Epithelial cell of proximal tubule (primary cell): ENCODE measurements at regions not wholly inside any gene's neighbourhood (a gene's known extent, or its start where the extent isn't known, plus 50 kb on each side); places are given as distances from the start of the nearest gene placed in this dataset.

Source experiments
- DNase-seq: peaks from one replicate; pipeline ENCODE4 v3.0.0-alpha.2; 2011; ENCODE audit warnings: low read depth
- H3K4me3 ChIP-seq: 2 replicates; pipeline ENCODE4 v1.5.1; 2011; ENCODE audit warnings: low read depth, mild to moderate bottlenecking, low read length
- TF ChIP-seq, protein P1 (sequence below): conservative IDR thresholded peaks from 2 replicates; pipeline ENCODE4 v1.5.1; 2012; ENCODE audit warnings: low read depth, mild to moderate bottlenecking, low read length

- TF ChIP-seq, protein P1, sequence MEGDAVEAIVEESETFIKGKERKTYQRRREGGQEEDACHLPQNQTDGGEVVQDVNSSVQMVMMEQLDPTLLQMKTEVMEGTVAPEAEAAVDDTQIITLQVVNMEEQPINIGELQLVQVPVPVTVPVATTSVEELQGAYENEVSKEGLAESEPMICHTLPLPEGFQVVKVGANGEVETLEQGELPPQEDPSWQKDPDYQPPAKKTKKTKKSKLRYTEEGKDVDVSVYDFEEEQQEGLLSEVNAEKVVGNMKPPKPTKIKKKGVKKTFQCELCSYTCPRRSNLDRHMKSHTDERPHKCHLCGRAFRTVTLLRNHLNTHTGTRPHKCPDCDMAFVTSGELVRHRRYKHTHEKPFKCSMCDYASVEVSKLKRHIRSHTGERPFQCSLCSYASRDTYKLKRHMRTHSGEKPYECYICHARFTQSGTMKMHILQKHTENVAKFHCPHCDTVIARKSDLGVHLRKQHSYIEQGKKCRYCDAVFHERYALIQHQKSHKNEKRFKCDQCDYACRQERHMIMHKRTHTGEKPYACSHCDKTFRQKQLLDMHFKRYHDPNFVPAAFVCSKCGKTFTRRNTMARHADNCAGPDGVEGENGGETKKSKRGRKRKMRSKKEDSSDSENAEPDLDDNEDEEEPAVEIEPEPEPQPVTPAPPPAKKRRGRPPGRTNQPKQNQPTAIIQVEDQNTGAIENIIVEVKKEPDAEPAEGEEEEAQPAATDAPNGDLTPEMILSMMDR: no peak
- H3K4me3 ChIP-seq: no peak overlapping the region
- DNase-seq: no peak
Measured at GRCh38 chr13:74006666-74007065, 127.5 kb downstream of the KLF12 start.

DNA sequence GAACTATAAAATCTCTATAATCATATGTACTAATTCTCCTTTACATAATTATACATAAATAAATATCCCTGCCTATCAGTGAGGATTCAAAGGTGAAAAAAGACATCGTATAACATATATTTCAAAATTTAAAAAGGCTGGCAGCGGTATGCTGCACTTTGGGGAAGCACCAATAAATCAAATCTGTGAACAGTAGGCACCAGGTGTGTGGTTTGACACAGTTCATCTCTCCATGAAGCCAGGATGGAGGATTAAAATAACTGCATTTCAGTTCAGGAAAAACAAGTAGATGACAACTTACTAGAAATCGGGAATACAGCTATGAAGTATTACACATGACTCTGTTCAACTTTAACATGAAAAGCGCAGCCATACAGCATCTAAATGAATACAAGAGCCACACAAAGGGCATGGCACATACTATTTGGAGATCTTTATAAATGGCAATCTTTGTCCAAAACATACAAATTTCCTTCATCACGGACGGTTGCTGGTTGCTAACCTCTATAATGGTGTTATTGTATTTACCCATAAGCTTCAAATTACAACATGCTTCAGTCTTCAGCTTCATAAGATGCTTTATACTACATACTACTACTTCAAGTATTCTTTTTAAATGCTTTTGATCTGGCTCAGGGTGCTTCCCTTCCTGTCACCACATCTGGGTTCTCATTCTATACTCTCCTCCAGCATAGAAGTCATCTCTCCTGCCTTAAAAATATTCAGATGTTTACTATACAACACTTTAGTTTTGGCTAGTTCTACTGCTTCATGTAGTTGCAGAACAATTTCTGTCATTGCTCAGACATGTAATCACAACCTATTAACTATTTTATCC lies 128.7 kb downstream of the KLF12 start:
- no peak overlapping the region for H3K4me3 ChIP-seq
- no peak for DNase-seq
- TF ChIP-seq, protein P1: no peak

DNA sequence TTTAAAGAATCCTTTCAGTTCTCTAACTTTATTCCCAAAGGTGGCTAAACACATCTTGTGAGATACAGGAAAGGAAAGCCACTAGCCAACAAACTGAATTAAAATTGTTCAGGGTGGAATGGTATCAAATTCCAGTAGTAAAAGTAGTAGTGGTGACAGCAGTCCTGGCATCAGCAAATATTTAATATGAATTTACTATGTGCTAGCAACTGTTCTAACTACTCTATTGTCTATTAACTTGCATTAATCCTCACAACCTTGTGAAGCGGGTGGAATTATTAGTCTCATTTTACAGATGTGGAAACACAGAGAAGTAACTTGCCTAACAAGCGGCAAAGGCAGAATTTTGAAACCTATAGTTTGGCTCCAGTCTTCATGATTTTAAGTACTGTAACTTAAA lies 130.1 kb downstream of the KLF12 start:
- DNase-seq: no peak
- TF ChIP-seq, protein P1: no peak
- no peak overlapping the region for H3K4me3 ChIP-seq

GRCh38 chr13:74003374-74003773 lies 130.8 kb downstream of the KLF12 start:
- no peak for DNase-seq
- TF ChIP-seq, protein P1: no peak
- H3K4me3 ChIP-seq: no peak overlapping the region

GRCh38 chr13:74000876-74001275 lies 133.3 kb downstream of the KLF12 start:
- TF ChIP-seq, protein P1: no peak
- no peak for DNase-seq
- H3K4me3 ChIP-seq: no peak overlapping the region

GRCh38 chr13:73998631-73999030 lies 135.6 kb downstream of the KLF12 start:
- H3K4me3 ChIP-seq: no peak overlapping the region
- no peak for DNase-seq
- TF ChIP-seq, protein P1: no peak

DNA sequence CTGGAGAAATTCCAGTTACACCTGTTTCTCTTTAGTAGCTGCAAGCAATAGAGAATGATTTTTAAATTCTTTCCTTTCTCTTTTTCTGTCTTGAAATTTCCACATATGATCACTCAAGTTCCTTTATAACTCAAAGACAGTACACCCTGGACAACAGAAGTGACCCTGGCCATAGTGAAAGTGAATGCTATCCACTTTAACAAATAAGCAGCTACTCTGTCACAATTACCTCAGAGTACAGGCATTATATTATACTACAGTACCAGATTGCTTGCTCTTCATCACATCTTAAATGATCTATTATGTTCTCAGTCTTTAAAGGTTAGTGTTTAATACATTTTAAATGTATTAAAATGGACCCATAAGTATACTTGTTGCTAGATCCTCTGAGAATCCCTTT lies 136.2 kb downstream of the KLF12 start:
- H3K4me3 ChIP-seq: no peak overlapping the region
- TF ChIP-seq, protein P1: no peak
- DNase-seq: no peak
